ENCODE measurements at regions not wholly inside any gene's neighbourhood (a gene's known extent, or its start where the extent isn't known, plus 50 kb on each side); places are given as distances from the start of the nearest gene placed in this dataset.
A peak's percentile ranks its signal among the peaks of the same experiment; 100 is the strongest.
"Not testable (repeated sequence)": the region's sequence is repeated elsewhere in the genome, so short reads cannot be mapped to it uniquely, and the experiment has no call there.

GRCh38 chr10:63675171-63675570 is 154.0 kb downstream of the REEP3 start:
- no peak for DNase-seq

- DNase-seq, result no peak
Observed at GRCh38 chr10:63677001-63677400, 155.8 kb downstream of the REEP3 start.

- DNase-seq, result not testable (repeated sequence)
Observed at GRCh38 chr10:63680545-63680944, 159.3 kb downstream of the REEP3 start.

- no peak for DNase-seq
Observed at GRCh38 chr10:63681993-63682697, 160.9 kb downstream of the REEP3 start.

GRCh38 chr10:63682698-63683052 is 161.5 kb downstream of the REEP3 start:
- DNase-seq, result not testable (repeated sequence)

- DNase-seq, result no peak
Observed at GRCh38 chr10:63683223-63683622, 162.0 kb downstream of the REEP3 start.

GRCh38 chr10:63683686-63684085 is 162.5 kb downstream of the REEP3 start:
- DNase-seq, result no peak

GRCh38 chr10:63684257-63684936 is 163.2 kb downstream of the REEP3 start:
- DNase-seq, result no peak

GRCh38 chr10:63689768-63690167 is 168.6 kb downstream of the REEP3 start:
- no peak for DNase-seq

GRCh38 chr10:63692220-63692896 is 171.2 kb downstream of the REEP3 start:
- no peak for DNase-seq

- not testable (repeated sequence) for DNase-seq
Observed at GRCh38 chr10:63693021-63693420, 171.8 kb downstream of the REEP3 start.

- DNase-seq, result no peak
Observed at GRCh38 chr10:63696205-63696604, 175.0 kb downstream of the REEP3 start.

GRCh38 chr10:63697956-63698786 is 177.0 kb downstream of the REEP3 start:
- DNase-seq, result no peak

- no peak for DNase-seq
Observed at GRCh38 chr10:63698787-63699150, 177.6 kb downstream of the REEP3 start.

GRCh38 chr10:63699785-63700613 is 178.8 kb downstream of the REEP3 start:
- no peak for DNase-seq

GRCh38 chr10:63700631-63701156 is 179.5 kb downstream of the REEP3 start:
- no peak for DNase-seq

- no peak for DNase-seq
Observed at GRCh38 chr10:63702092-63702491, 180.9 kb downstream of the REEP3 start.

- peak; percentile 25 for DNase-seq
Observed at GRCh38 chr10:63703113-63703670, 182.0 kb downstream of the REEP3 start.

- no peak for DNase-seq
Observed at GRCh38 chr10:63703740-63704345, 182.6 kb downstream of the REEP3 start.

- DNase-seq, result peak; percentile 7
Observed at GRCh38 chr10:63707254-63707910, 186.2 kb downstream of the REEP3 start.

- DNase-seq, result no peak
Observed at GRCh38 chr10:63708421-63708820, 187.2 kb downstream of the REEP3 start.

All from CD4-positive, alpha-beta T cell treated with Interleukin-21 for 1 hour (primary cell).